ENCODE measurements at regions not wholly inside any gene's neighbourhood (a gene's known extent, or its start where the extent isn't known, plus 50 kb on each side); places are given as distances from the start of the nearest gene placed in this dataset.

DNA sequence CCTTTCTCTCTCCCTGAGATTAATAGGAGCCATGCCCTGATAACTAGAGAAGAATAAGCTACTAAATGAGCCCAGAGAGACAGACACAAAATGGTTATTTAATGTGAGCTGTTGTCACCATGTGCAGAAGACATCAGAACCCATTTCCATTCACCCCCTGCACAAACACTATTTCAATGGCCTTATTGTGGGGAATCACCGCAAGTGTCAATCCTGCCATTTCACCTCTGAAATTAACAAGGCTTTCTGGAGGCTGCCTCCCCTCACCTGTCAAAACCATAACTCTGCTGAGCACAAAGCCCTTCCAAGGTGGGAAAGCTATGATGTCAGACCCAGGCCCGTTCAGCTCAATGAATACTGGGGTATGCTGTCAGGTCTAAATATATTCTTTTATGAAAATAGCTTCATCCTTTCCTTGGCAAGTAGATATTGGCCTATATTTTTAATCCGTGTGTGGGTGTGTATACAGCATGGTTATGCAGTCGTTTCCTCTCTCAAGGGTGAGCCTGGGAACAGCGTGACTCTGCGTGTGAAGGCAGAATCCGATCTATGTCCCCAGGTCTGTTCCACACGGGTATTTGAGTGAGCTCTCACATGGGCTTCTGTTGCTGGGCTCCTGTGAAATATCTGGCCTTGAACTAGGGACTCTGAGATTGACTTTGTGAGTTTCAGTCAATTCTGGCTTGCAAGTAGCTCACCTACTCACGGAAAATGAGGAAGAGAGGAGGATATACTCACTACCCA, 266.3 kb downstream of the FBXW7 start:
- peaks cover 2% of the 10 kb centered on the region for H3K4me1 ChIP-seq (ENCODE audit: control insufficient read depth, insufficient read depth, low read length)
- H3K4me3 ChIP-seq (ENCODE audit: insufficient read depth, low read depth, low read length) = no peak overlapping the region
- no peaks in the 10 kb centered on the region for H3K27me3 ChIP-seq (ENCODE audit: control insufficient read depth, insufficient read depth, low read length, poor library complexity, severe bottlenecking)
- 92 to 95% methylated on average over 8 to 9 of the region's 9 CpGs for WGBS, 2 experiments
- H3K27ac ChIP-seq (ENCODE audit: insufficient read depth, low read depth, low read length, poor library complexity, severe bottlenecking) = no peak overlapping the region
- H3K9me3 ChIP-seq (ENCODE audit: control insufficient read depth, low read length) = no peaks in the 10 kb centered on the region
- H3K36me3 ChIP-seq (ENCODE audit: control insufficient read depth, insufficient read depth, low read length) = no peaks in the 10 kb centered on the region

DNA sequence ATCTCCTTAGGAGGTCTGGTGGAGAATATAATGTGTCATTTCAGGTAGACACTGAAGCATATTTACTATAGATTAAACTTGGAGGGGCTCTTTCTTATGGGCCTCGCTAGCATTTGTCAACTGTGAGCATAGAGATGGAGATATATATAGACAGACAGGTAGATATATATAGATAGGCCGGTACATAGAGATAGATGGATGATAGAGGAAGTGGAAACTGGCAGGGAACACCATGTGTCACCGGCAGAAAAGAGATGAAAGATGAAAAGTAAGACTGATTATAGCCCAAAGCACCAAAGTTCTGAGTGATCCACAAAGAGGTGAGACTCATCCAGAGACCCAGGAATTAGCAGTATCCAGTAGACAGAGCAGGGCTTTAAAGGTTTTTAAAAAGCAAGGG, 268.1 kb downstream of the FBXW7 start:
- Histone ChIP-seq H3K27me3 (ENCODE audit: control insufficient read depth, insufficient read depth, low read length, poor library complexity, severe bottlenecking) (no peaks in the 10 kb centered on the region), H3K4me1 (ENCODE audit: control insufficient read depth, insufficient read depth, low read length) (no peaks in the 10 kb centered on the region), H3K4me3 (ENCODE audit: insufficient read depth, low read depth, low read length) (no peak overlapping the region), H3K27ac (ENCODE audit: insufficient read depth, low read depth, low read length, poor library complexity, severe bottlenecking) (no peak overlapping the region), H3K9me3 (ENCODE audit: control insufficient read depth, low read length) (no peaks in the 10 kb centered on the region), H3K36me3 (ENCODE audit: control insufficient read depth, insufficient read depth, low read length) (no peaks in the 10 kb centered on the region)
- 95 to 96% methylated on average over 3 of the region's 3 CpGs for WGBS, 2 experiments

DNA sequence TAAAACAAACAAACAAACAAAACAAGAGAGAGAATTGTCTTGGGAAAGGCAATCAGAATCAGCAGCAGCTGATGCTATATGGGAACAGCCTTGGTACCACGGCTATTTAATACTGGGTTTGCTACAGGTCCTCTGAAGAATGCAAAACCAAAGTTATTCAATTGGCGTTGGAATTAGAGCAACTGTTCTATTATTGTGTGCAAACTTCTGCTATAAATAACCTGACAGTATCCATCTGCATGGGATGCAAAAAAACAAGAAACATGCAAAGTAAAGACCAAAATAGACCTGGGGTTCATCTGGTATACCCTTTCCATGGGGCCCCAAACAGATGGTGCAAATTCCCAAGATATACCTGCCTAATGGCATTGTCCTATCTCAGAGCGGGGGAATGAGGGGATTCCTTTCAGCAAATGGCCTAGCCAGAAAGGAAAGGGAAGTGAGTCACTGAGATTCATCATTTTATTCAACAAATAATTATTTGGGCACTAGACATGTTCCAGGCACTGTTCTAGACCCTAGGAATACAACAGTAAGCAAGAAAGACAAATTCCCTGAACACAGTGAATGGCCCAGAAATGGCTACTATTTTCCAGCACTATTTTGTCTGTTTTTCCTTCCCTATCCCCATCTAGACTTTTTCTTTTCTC, 268.9 kb downstream of the FBXW7 start:
- Histone ChIP-seq H3K27ac (ENCODE audit: insufficient read depth, low read depth, low read length, poor library complexity, severe bottlenecking) (no peak overlapping the region), H3K4me3 (ENCODE audit: insufficient read depth, low read depth, low read length) (no peak overlapping the region), H3K4me1 (ENCODE audit: control insufficient read depth, insufficient read depth, low read length) (no peaks in the 10 kb centered on the region), H3K36me3 (ENCODE audit: control insufficient read depth, insufficient read depth, low read length) (no peaks in the 10 kb centered on the region), H3K9me3 (ENCODE audit: control insufficient read depth, low read length) (no peaks in the 10 kb centered on the region), H3K27me3 (ENCODE audit: control insufficient read depth, insufficient read depth, low read length, poor library complexity, severe bottlenecking) (no peaks in the 10 kb centered on the region)
- WGBS, 2 experiments = 96 to 98% methylated on average over 3 of the region's 3 CpGs

DNA sequence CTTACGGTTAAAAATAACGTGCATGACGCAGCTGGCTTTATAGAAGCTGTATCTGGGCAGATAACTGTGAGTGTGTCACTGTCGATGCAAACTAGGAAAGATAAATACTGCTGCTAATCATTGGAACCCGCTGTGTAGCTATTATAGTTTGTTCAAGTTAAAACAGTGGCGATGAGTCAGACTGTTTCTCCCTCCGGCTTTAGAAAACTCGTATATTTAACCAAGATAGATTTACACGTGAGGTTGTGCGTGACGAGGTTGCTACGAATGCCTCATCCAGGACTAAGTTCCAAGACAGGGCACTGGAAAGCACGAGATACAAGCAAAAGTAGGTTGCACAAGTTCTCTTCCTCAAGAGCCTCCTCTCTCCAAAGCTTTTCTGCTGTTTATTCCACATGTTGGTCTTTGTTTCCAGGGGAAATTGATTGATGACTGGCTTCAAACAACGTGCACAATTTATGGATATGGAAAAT, 270.7 kb downstream of the FBXW7 start:
- no peak overlapping the region for H3K4me3 ChIP-seq (ENCODE audit: insufficient read depth, low read depth, low read length)
- H3K27me3 ChIP-seq (ENCODE audit: control insufficient read depth, insufficient read depth, low read length, poor library complexity, severe bottlenecking) = no peaks in the 10 kb centered on the region
- no peak overlapping the region for H3K27ac ChIP-seq (ENCODE audit: insufficient read depth, low read depth, low read length, poor library complexity, severe bottlenecking)

DNA sequence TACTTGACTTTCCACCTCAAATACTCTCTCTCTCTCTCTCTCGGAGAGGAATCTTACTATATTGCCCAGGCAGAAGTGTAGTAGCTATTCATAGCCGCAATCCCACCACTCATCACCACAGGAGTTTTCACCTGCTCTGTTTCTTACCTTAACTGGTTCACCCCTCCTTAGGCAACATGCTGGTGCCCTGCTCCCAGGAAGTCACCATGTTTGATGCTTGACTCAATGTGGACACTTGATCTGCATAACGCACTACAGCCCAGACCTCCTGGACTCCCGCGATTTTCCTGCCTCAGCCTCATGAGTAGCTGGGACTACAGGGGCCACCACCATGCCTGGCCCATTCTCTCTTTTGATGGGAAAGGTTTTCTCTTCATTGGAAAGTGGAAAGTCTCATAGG, 271.8 kb downstream of the FBXW7 start:
- no peak overlapping the region for H3K27ac ChIP-seq (ENCODE audit: insufficient read depth, low read depth, low read length, poor library complexity, severe bottlenecking)
- H3K27me3 ChIP-seq (ENCODE audit: control insufficient read depth, insufficient read depth, low read length, poor library complexity, severe bottlenecking) = no peaks in the 10 kb centered on the region
- H3K9me3 ChIP-seq (ENCODE audit: control insufficient read depth, low read length) = no peaks in the 10 kb centered on the region
- no peak overlapping the region for H3K4me3 ChIP-seq (ENCODE audit: insufficient read depth, low read depth, low read length)
- H3K4me1 ChIP-seq (ENCODE audit: control insufficient read depth, insufficient read depth, low read length) = no peaks in the 10 kb centered on the region
- WGBS, 2 experiments = 84 to 90% methylated on average over 5 of the region's 5 CpGs
- no peaks in the 10 kb centered on the region for H3K36me3 ChIP-seq (ENCODE audit: control insufficient read depth, insufficient read depth, low read length)

More for the DNA sequence above, 270.7 kb downstream of the FBXW7 start:
- Histone ChIP-seq H3K4me1 (ENCODE audit: control insufficient read depth, insufficient read depth, low read length) (no peaks in the 10 kb centered on the region), H3K36me3 (ENCODE audit: control insufficient read depth, insufficient read depth, low read length) (no peaks in the 10 kb centered on the region), H3K9me3 (ENCODE audit: control insufficient read depth, low read length) (no peaks in the 10 kb centered on the region)
- WGBS, 2 experiments = 93 to 94% methylated on average over 14 of the region's 14 CpGs

DNA sequence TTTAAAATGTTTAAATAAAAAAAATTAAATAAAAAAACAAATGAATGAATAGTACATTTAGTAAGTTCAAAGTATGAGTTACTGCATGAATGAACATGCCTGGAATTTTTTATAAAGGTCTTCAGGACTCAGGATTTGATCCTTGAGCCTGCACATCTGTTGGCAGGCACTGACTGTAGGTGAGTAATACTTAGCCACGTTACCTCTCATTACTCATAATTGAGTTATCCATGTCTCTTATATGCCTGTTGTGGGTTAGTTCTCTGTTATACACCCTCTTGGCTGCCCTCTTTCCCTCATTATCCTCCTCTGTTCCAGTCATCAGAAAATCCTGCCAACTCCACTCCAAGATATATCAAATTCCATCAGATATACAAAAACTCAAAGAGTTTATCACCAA, 276.0 kb downstream of the FBXW7 start:
- no peaks in the 10 kb centered on the region for H3K9me3 ChIP-seq (ENCODE audit: control insufficient read depth, low read length)
- H3K27me3 ChIP-seq (ENCODE audit: control insufficient read depth, insufficient read depth, low read length, poor library complexity, severe bottlenecking) = no peaks in the 10 kb centered on the region
- no peaks in the 10 kb centered on the region for H3K36me3 ChIP-seq (ENCODE audit: control insufficient read depth, insufficient read depth, low read length)
- H3K4me3 ChIP-seq (ENCODE audit: insufficient read depth, low read depth, low read length) = no peak overlapping the region
- 100% methylated on average over 1 of the region's 1 CpG for WGBS, 2 experiments
- no peaks in the 10 kb centered on the region for H3K4me1 ChIP-seq (ENCODE audit: control insufficient read depth, insufficient read depth, low read length)
- no peak overlapping the region for H3K27ac ChIP-seq (ENCODE audit: insufficient read depth, low read depth, low read length, poor library complexity, severe bottlenecking)

DNA sequence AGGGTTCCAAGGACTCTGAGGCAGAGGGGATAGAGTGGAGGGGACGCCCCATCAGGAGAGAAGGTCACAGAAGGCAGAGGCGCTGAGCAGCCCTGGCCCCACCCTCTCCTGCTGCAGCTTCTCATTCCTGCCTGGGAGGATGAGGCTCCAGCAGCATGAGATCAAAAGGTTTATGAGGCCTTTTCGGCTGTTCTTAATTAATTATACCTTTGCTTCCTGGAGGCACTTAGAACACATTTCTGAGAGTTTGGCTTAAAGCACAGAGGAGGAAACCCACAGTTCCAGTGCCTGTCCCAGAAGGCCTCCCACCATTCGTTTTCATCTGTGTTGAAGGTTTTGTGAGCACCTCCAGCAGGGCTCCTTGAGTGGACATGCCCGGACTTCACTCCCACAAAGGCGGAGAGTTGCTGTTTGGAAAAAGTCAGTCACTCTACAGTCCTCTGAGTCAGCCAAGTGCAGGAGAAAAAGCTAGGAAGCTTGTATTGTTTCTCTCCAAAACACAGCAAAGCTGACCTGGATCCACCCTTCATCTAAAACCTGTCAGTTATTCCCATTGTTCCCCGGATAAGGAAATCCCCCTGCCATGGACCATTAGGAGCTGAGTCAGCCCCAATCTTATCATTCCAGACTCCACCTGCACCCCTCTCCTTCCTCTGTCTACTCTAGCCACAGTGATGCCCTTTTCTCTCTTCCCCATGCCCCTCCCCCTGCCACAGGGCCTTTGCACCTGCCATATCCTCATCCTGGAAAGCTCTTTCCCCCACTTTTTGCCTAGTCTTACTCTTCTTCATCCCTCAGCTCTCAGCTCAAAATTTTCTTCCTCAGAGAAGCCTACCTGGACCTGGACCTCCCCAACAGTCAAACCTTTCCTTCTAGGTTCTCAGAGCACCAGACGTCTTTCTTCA, 276.8 kb downstream of the FBXW7 start:
- Histone ChIP-seq H3K27ac (ENCODE audit: insufficient read depth, low read depth, low read length, poor library complexity, severe bottlenecking) (no peak overlapping the region), H3K9me3 (ENCODE audit: control insufficient read depth, low read length) (no peaks in the 10 kb centered on the region), H3K4me3 (ENCODE audit: insufficient read depth, low read depth, low read length) (no peak overlapping the region), H3K4me1 (ENCODE audit: control insufficient read depth, insufficient read depth, low read length) (no peaks in the 10 kb centered on the region), H3K36me3 (ENCODE audit: control insufficient read depth, insufficient read depth, low read length) (no peaks in the 10 kb centered on the region), H3K27me3 (ENCODE audit: control insufficient read depth, insufficient read depth, low read length, poor library complexity, severe bottlenecking) (no peaks in the 10 kb centered on the region)
- WGBS, 2 experiments = 81 to 86% methylated on average over 8 of the region's 8 CpGs

DNA sequence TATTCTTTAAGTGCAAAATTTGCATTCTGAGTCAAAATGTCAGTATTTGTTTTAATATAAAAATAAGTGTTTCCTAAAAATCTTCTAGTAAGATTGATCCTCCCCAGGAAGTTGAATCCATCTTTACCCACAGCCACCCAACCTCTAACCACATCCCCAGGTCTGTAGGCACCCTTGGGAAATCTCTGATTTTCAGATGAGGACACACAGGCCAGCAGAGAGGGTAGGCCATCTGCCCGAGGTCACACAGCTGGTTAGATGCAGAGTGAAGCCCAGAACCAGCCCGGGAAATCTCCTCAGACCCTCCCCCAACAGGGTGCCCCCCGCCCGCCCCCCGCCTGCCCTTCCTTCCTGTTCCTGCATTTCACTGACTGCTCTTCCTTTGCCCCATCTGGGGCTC, 277.5 kb downstream of the FBXW7 start:
- Histone ChIP-seq H3K4me1 (ENCODE audit: control insufficient read depth, insufficient read depth, low read length) (no peaks in the 10 kb centered on the region), H3K27ac (ENCODE audit: insufficient read depth, low read depth, low read length, poor library complexity, severe bottlenecking) (no peak overlapping the region), H3K4me3 (ENCODE audit: insufficient read depth, low read depth, low read length) (no peak overlapping the region), H3K36me3 (ENCODE audit: control insufficient read depth, insufficient read depth, low read length) (no peaks in the 10 kb centered on the region), H3K27me3 (ENCODE audit: control insufficient read depth, insufficient read depth, low read length, poor library complexity, severe bottlenecking) (no peaks in the 10 kb centered on the region), H3K9me3 (ENCODE audit: control insufficient read depth, low read length) (no peaks in the 10 kb centered on the region)
- 90 to 92% methylated on average over 2 of the region's 5 CpGs for WGBS, 2 experiments

DNA sequence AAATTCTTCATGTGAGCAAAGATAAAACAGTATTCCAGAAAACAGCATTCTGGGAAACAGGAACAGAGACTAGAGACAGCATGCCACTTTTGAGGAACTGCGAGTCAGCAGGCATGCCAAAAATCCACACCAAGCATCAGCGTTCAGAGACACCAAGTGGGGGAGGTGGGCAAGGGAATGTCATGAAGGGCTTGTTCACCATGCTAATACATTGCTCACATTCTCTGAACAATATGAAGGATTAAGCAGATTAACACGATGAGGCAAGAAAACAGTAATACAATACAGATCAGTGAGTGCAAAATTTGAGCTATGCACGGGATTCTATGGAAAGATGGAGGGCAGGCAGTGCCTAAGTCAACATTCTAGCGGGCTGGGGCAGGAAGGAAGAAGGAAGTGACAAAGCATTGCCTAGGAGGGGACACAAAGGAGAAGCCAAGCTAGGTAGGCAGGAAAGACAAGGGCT, 278.3 kb downstream of the FBXW7 start:
- Histone ChIP-seq H3K27ac (ENCODE audit: insufficient read depth, low read depth, low read length, poor library complexity, severe bottlenecking) (no peak overlapping the region), H3K4me1 (ENCODE audit: control insufficient read depth, insufficient read depth, low read length) (no peaks in the 10 kb centered on the region), H3K4me3 (ENCODE audit: insufficient read depth, low read depth, low read length) (no peak overlapping the region), H3K36me3 (ENCODE audit: control insufficient read depth, insufficient read depth, low read length) (no peaks in the 10 kb centered on the region), H3K9me3 (ENCODE audit: control insufficient read depth, low read length) (no peaks in the 10 kb centered on the region), H3K27me3 (ENCODE audit: control insufficient read depth, insufficient read depth, low read length, poor library complexity, severe bottlenecking) (no peaks in the 10 kb centered on the region)
- 76 to 87% methylated on average over 5 of the region's 5 CpGs for WGBS, 2 experiments

DNA sequence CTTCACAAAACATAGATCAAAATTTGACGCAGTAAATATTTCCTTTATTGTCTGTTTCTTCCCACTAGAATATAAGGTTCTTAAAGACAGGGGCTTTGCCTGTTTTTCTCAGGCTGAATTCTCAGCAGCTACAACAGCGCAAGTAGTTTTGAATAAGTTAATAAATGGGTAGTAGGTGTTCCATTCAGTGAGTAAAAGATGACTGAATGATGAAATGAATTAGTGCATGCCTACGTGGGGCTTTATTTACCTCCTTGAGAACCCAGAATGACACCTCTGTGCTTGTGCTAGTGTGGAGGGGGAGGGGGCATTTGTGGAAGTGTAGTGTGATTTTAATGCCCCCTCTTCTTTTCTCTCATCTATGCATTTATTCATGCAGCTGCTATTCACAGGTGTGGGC, 278.9 kb downstream of the FBXW7 start:
- Histone ChIP-seq H3K27me3 (ENCODE audit: control insufficient read depth, insufficient read depth, low read length, poor library complexity, severe bottlenecking) (no peaks in the 10 kb centered on the region), H3K9me3 (ENCODE audit: control insufficient read depth, low read length) (no peaks in the 10 kb centered on the region), H3K4me3 (ENCODE audit: insufficient read depth, low read depth, low read length) (no peak overlapping the region), H3K27ac (ENCODE audit: insufficient read depth, low read depth, low read length, poor library complexity, severe bottlenecking) (no peak overlapping the region), H3K36me3 (ENCODE audit: control insufficient read depth, insufficient read depth, low read length) (no peaks in the 10 kb centered on the region), H3K4me1 (ENCODE audit: control insufficient read depth, insufficient read depth, low read length) (no peaks in the 10 kb centered on the region)
- 92 to 93% methylated on average over 3 of the region's 3 CpGs for WGBS, 2 experiments
